Tibial nerve (tissue), 4 donors: ENCODE measurements at regions not wholly inside any gene's neighbourhood (a gene's known extent, or its start where the extent isn't known, plus 50 kb on each side); places are given as distances from the start of the nearest gene placed in this dataset.

ENCODE experiments used
- CTCF ChIP-seq, 5 experiments: fragments of 200-600 bp in 3 of 5; fragments of 450-650 bp in 2 of 5; sonication (generic) in 3 of 5; IDR thresholded peaks; one replicate each; pipeline ENCODE4 v1.5.1; 2016 to 2019; ENCODE audit warnings: antibody characterized with exemption in 5 of 5, mild to moderate bottlenecking in 3 of 5, moderate library complexity in 2 of 5
- EP300 ChIP-seq, 2 donors: sonication (generic); formaldehyde crosslinking; IDR thresholded peaks; one replicate each; pipeline ENCODE4 v1.6.1; 2017; ENCODE audit warnings: antibody characterized with exemption in 2 of 2, mild to moderate bottlenecking in 1 of 2

GRCh38 chr2:8253781-8254180 lies 428.1 kb upstream of the ID2 start:
- TF ChIP-seq EP300 (IDR thresholded peaks at IDR 0.05) (no peak), CTCF (IDR thresholded peaks at IDR 0.05) (no peak)
